Stimulated activated CD4-positive, alpha-beta T cell treated with anti-CD3 and anti-CD28 coated beads, Interleukin-1b, Interleukin-23, amount 100 ng/mL, for 4 hours (primary cell): ENCODE measurements at regions not wholly inside any gene's neighbourhood (a gene's known extent, or its start where the extent isn't known, plus 50 kb on each side); places are given as distances from the start of the nearest gene placed in this dataset.

Experiments
- DNase-seq, 2 donors: peaks; one replicate each; pipeline ENCODE4 v3.0.0-alpha.2; 2020; ENCODE audit warnings: low read depth in 2 of 2

DNA sequence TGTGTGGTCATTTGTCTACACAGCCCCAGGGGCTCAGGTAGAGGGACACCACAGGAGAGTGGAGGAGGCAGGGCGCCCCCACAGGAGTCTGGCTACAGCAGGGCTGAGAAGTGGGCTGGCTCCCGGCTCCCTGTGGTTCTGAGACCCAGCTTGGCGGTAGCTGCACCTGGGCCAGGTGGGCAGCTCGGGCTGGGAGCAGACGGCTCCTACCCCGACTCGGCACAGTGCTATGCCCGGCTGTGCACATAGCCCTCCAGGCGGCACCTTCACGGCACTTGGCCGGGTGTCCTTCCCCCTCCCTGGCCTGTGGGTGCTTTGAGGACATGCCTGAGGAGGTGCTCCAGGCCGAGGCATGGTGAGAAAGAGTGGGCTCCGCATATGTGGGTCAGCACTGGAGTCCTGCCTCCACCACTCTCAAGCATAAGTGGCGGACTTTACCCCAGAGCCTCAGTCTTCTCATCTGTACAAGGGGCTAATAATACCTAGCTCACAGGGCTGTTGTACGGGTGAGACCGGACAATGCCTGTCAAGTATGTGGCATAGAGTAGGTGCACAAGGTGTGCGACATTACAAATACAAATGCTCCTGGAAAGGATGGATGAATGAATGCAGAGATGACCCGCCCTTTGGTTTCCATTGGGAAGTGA lies 50.1 kb upstream of the JPH3 start:
- DNase-seq, result no peak

DNA sequence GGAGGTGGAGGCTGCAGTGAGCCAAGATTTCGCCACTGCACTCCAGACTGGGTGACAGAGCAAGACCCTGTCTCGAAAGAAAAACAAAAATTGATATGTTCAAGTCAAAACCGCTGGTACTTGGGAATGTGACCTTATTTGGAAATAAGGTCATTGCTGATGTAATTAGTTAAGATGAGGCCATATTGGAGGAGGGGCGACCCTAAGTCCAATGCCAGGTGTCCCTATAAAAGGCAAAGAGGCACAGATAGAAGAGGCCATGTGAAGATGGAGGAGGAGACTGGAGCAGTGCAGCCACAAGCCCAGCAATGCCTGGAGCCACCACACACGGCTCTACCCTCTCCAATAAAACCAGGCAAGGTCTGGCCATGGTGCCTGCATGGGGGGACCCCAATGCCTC lies 50.8 kb upstream of the JPH3 start:
- DNase-seq, result no peak

DNA sequence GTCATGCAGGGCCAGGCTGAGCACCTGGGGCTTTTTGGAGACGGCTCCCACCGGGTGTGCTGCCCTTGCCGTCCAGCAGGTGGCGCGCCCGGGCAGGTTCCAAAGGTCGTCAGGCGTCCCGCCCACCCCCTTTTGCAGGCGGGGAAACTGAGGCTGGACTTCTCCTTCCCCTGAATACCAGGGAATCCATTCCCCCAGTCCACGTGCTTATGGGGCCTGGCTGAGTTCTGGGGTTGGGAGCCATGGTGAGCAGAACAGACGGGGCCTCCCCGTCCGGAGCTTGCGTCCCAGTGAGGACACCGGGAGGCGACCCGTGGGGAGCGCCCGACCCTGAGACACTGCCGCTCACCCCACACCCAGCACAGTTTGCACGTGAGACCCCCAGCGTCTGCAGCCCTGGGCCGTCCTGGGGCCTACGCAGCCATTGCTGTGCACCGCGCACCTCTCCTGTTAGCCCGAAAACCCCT lies 51.8 kb upstream of the JPH3 start:
- peak; percentile 50 to 56 for DNase-seq

DNA sequence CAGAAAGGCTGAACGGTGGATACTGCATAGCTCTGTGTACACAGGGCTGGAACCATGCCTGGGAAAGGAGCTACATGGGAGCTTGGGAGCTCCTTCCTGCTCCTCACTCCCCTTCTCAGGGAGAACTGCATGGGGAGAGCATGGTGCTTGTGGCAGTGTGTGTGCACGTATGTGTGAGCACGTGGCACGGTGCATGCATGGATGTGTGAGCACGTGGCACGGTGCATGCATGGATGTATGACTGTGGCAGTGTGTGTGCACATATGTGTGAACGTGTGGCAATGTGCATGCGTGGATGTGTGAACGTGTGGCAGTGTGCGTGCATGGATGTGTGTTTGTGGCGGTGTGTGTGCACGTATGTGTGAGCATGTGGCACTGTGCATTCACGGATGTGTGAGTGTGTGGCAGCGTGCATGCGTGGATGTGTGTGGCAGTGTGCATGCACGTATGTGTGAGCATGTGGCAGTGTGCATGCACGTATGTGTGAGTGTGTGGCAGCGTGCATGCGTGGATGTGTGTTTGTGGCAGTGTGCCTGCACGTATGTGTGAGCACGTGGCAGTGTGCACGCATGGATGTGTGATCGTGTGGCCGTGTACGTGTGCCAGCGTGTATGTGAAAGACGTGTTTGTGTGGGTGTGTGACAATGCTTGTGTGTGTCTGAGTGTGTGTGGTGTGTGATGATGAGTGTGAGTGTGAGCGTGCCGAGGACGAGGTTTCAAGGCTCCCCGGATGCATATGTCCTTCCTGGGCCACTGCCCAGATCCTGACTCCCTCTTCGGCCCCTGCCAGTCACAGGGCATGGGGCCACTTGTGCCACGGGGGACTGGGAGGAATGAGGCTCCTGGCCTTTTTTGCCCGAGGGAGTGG lies 52.4 kb upstream of the JPH3 start:
- DNase-seq, result no peak

DNA sequence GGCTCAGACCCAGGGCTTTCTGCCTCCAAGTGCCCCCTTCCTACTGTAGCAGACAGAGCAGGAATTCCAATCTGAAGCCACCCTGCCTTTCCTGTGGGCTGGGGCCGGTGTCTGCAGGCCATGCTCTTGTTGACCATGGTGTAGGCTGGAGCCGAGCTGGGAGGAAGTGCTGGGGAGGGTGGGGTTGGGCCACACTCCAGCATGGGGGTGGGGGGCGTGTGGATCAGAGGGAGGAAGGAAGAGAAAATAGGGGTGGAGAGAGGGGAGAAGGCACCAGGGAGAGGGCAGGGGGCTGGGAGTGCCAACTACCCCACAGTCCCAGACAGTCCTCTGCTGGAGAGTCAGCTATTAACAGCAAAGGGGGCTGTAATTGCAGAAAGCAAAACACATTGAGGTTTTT lies 54.3 kb upstream of the JPH3 start:
- DNase-seq, result no peak

DNA sequence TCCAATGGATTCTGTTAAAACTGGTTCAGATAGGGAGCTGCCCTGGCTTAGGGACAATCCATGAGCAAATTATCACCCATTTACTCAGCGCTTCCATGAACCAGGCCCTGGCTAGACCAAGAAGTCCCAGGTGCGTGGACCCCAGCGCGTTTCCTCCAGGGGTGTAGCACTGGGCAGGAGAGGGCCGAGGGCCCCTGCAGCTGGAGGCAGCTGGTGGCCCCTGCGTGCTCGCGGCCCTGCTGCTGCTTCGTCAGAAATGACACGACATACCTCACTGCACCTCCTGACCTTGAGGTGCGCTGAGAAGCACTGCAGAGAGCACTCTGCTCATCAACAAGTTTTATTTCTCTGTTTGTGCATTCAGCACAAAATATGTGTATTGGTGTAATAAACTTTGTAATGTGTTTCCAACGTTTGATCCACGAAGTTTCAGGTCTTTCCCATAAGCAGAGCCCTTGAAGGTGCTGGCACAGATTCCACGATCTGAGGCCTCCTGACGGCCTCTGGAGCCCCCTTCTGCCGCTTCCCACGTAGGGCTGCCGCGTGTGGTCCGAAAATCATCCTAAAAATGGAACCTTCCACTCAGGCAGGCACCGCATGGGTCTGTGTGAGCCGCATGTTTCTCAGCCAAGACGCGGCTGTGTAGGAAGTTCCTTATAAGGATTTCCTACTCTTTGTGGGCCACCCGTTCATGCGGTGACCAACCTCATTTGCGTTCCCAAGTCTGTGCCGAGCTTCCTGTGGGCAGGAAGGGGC lies 50.8 kb upstream of the ZCCHC14 start:
- no peak for DNase-seq

DNA sequence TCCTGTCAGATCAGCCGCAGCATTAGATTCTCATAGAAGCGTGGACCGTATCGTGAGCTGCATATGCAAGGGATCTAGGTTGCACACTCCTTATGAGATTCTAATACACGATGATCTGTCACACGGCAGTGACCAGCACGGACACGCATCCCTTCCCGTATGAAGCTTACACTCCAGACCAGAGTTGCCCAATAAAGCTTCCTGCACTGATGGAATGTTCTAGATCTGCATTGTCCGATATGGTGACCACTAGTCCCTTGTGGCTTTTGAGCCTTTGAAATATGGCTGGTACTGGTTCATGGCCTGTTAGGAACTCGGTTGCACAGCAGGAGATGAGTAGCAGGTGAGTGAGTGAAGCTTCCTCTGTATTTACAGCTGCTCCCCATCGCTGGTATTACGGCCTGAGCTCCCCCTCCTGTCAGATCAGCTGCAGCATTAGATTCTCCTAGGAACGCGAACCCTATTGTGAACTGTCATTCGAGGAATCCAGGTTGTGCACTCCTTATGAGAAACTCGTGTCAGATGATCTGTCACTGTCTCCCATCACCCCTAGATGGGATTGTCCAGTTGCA lies 49.8 kb upstream of the ZCCHC14 start:
- DNase-seq, result no peak
